ENCODE measurements at regions not wholly inside any gene's neighbourhood (a gene's known extent, or its start where the extent isn't known, plus 50 kb on each side); places are given as distances from the start of the nearest gene placed in this dataset.
"Not testable (repeated sequence)": the region's sequence is repeated elsewhere in the genome, so short reads cannot be mapped to it uniquely, and the experiment has no call there.

DNA sequence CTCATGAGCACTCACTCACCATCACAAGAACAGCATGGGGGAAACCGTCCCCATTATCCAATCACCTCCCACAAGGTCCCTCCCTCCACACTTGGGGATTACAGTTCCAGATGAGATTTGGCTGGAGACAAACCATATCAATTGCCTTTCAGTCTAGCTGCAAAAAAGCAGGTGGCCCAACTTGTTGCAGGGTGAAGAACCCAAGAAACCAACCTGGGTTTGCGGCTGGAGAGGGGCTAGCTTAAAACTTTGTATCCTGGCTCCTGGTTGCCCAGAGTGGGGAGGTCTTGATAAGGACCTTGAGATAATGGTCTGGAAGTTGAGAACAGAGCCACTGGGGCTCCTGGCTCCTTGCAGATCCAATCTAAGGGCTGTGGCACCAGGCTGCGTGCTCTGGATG lies 122.8 kb upstream of the PCBD1 start:
- TF ChIP-seq, protein P1, sequence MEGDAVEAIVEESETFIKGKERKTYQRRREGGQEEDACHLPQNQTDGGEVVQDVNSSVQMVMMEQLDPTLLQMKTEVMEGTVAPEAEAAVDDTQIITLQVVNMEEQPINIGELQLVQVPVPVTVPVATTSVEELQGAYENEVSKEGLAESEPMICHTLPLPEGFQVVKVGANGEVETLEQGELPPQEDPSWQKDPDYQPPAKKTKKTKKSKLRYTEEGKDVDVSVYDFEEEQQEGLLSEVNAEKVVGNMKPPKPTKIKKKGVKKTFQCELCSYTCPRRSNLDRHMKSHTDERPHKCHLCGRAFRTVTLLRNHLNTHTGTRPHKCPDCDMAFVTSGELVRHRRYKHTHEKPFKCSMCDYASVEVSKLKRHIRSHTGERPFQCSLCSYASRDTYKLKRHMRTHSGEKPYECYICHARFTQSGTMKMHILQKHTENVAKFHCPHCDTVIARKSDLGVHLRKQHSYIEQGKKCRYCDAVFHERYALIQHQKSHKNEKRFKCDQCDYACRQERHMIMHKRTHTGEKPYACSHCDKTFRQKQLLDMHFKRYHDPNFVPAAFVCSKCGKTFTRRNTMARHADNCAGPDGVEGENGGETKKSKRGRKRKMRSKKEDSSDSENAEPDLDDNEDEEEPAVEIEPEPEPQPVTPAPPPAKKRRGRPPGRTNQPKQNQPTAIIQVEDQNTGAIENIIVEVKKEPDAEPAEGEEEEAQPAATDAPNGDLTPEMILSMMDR (IDR thresholded peaks at IDR 0.05; ENCODE audit: insufficient read depth in 1 of 2, low read depth in 1 of 2, low read length in 1 of 2, severe bottlenecking in 1 of 2, unreplicated experiment in 1 of 2) = no peak
- intact Hi-C loops (cut with micrococcal nuclease; ENCODE audit: unreplicated experiment) = loop anchor here (2.0 kb wide), 1 partner anchor 198 kb away; no protein-coding TSS in a partner anchor
- POLR2A ChIA-PET = no interaction called here
- no peak for DNase-seq
- no peaks in the 10 kb centered on the region for H3K36me3 ChIP-seq (ENCODE audit: control insufficient read depth, insufficient read depth, low read length)
- Mint-ChIP-seq H3K4me1 (ENCODE audit: low read depth, unreplicated experiment) (no peaks in the 10 kb centered on the region), H3K27me3 (ENCODE audit: insufficient read depth, unreplicated experiment) (peaks cover 23% of the 10 kb centered on the region), H3K36me3 (ENCODE audit: insufficient read depth, unreplicated experiment) (no peaks in the 10 kb centered on the region), H3K27ac (ENCODE audit: unreplicated experiment) (no peak overlapping the region), H3K4me3 (ENCODE audit: unreplicated experiment) (no peak overlapping the region), H3K9me3 (ENCODE audit: unreplicated experiment) (no peaks in the 10 kb centered on the region)
- CTCF ChIA-PET = interaction anchor here (0.5 to 1.4 kb wide), 2 partner anchors 197 to 259 kb away, joined by 3 read pairs; no protein-coding TSS in a partner anchor
- H3K9me3 ChIP-seq = no peaks in the 10 kb centered on the region
- H3K27me3 ChIP-seq (replicated peaks; ENCODE audit: control insufficient read depth, insufficient read depth, low read length) = no peaks in the 10 kb centered on the region; the same call in 1 of the 2 replicates
- H3K4me3 ChIP-seq (ENCODE audit: low read depth, low read length) = no peak overlapping the region
- H3K4me1 ChIP-seq = no peaks in the 10 kb centered on the region
- no TSS peak for BruUV-seq (replicated peaks)

DNA sequence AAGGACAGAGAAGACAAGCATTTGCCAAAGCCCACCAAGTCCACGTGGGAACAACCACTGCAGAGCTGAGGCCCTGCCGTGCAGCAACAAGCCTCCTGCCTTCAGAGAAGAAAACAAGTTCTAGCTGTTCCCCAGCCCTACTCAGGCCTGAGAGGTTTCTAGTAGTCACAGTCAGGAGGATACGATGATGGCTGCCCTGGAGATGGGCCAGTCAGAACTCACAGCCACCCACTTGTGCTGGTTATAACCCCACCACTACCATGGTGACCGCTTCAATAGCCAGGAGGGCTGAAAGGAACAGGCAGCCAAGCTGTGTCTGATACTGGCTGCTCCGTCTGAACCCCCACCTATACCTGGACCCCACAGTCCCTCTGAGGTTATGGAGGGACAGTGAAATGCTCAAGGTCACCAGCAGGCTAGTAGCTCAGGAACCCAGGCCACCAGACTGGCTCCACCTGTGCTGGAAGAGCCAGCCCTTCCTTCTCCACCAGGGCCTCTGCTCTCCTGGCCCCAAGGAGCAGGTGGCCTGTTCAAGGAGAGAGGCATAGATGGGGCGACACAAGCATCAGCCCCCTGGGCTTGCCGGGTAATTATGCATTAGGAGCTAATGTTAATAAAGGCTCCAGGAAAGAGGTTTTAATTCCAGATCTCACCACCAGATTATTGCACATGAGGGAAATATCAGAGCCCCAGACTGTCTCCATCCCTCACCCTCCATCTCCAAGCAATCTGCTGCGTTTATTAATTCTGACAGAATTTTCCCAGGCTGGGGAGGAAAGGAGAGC lies 125.8 kb upstream of the PCBD1 start:
- TF ChIP-seq, protein P1 (IDR thresholded peaks at IDR 0.05; ENCODE audit: insufficient read depth in 1 of 2, low read depth in 1 of 2, low read length in 1 of 2, severe bottlenecking in 1 of 2, unreplicated experiment in 1 of 2) = no peak
- no peaks in the 10 kb centered on the region for H3K36me3 ChIP-seq (ENCODE audit: control insufficient read depth, insufficient read depth, low read length)
- Mint-ChIP-seq H3K9me3 (ENCODE audit: unreplicated experiment) (no peaks in the 10 kb centered on the region), H3K36me3 (ENCODE audit: insufficient read depth, unreplicated experiment) (no peaks in the 10 kb centered on the region), H3K27ac (ENCODE audit: unreplicated experiment) (no peak overlapping the region), H3K4me1 (ENCODE audit: low read depth, unreplicated experiment) (no peaks in the 10 kb centered on the region), H3K4me3 (ENCODE audit: unreplicated experiment) (no peak overlapping the region), H3K27me3 (ENCODE audit: insufficient read depth, unreplicated experiment) (peaks cover 37% of the 10 kb centered on the region)
- H3K4me3 ChIP-seq (ENCODE audit: low read depth, low read length) = no peak overlapping the region
- no peaks in the 10 kb centered on the region; the same call in 1 of the 2 replicates for H3K27me3 ChIP-seq (replicated peaks; ENCODE audit: control insufficient read depth, insufficient read depth, low read length)
- ChIA-PET CTCF (no interaction called here), POLR2A (interaction anchor here (0.6 kb wide), 1 partner anchor 521 kb away, joined by 3 read pairs; no protein-coding TSS in a partner anchor)
- DNase-seq = no peak
- BruUV-seq (replicated peaks) = no TSS peak
- intact Hi-C loops (cut with micrococcal nuclease; ENCODE audit: unreplicated experiment) = no loop called here
- no peaks in the 10 kb centered on the region for H3K9me3 ChIP-seq
- H3K4me1 ChIP-seq = no peaks in the 10 kb centered on the region

DNA sequence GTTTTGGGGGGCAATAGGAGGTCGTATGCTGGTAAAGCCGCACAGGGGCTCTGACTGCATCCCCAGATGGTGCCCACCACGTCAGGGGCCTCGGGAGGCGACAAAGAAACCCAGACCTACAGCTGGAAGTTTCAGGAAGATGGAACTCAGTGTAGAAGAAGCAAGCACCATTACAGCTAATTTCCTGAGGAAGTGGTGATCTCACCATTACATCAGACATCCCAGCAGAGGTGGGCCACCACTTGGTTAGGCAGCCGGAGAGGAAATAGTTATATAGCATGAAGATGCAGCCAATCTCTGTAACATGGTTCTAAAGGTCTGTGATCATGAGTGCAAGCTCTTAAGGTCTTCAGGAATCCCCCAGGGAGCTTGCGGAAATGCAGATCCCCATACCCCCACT lies 127.3 kb upstream of the PCBD1 start:
- intact Hi-C loops (cut with micrococcal nuclease; ENCODE audit: unreplicated experiment) = no loop called here
- H3K27me3 Mint-ChIP-seq (ENCODE audit: insufficient read depth, unreplicated experiment) = peaks cover 37% of the 10 kb centered on the region
- Histone ChIP-seq H3K4me3 (ENCODE audit: low read depth, low read length) (no peak overlapping the region), H3K36me3 (ENCODE audit: control insufficient read depth, insufficient read depth, low read length) (no peaks in the 10 kb centered on the region), H3K27me3 (replicated peaks; ENCODE audit: control insufficient read depth, insufficient read depth, low read length) (no peaks in the 10 kb centered on the region; the same call in 1 of the 2 replicates), H3K4me1 (no peaks in the 10 kb centered on the region), H3K9me3 (no peaks in the 10 kb centered on the region)
- H3K36me3 Mint-ChIP-seq (ENCODE audit: insufficient read depth, unreplicated experiment) = no peaks in the 10 kb centered on the region
- H3K27ac Mint-ChIP-seq (ENCODE audit: unreplicated experiment) = no peak overlapping the region
- H3K4me3 Mint-ChIP-seq (ENCODE audit: unreplicated experiment) = no peak overlapping the region
- ChIA-PET POLR2A (no interaction called here), CTCF (no interaction called here)
- TF ChIP-seq, protein P1 (IDR thresholded peaks at IDR 0.05; ENCODE audit: insufficient read depth in 1 of 2, low read depth in 1 of 2, low read length in 1 of 2, severe bottlenecking in 1 of 2, unreplicated experiment in 1 of 2) = no peak
- H3K4me1 Mint-ChIP-seq (ENCODE audit: low read depth, unreplicated experiment) = no peaks in the 10 kb centered on the region
- DNase-seq = no peak
- no peaks in the 10 kb centered on the region for H3K9me3 Mint-ChIP-seq (ENCODE audit: unreplicated experiment)
- BruUV-seq (replicated peaks) = no TSS peak

DNA sequence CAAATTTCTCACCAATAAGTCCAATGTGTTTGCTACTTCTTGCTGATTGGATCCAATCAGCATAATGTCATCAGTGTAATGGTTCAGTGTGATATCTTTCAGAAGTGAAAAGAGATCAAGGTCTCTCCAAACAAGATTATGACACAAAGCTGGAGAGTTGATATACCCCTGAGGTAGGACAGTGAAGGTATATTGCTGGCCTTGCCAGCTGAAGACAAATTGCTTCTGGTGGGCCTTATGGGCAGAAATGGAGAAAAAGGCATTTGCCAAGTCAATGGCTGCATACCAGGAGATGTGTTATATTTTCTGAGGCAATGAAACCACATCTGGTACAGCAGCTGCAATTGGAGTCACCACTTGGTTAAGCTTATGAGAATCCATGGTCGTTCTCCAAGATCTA lies 131.7 kb upstream of the PCBD1 start:
- H3K9me3 ChIP-seq; H3K27ac Mint-ChIP-seq (ENCODE audit: unreplicated experiment); POLR2A ChIA-PET; H3K4me3 ChIP-seq (ENCODE audit: low read depth, low read length); H3K4me1 ChIP-seq; intact Hi-C loops (cut with micrococcal nuclease; ENCODE audit: unreplicated experiment); H3K36me3 ChIP-seq (ENCODE audit: control insufficient read depth, insufficient read depth, low read length); BruUV-seq (replicated peaks); CTCF ChIA-PET; DNase-seq; H3K36me3 Mint-ChIP-seq (ENCODE audit: insufficient read depth, unreplicated experiment); H3K4me3 Mint-ChIP-seq (ENCODE audit: unreplicated experiment); H3K4me1 Mint-ChIP-seq (ENCODE audit: low read depth, unreplicated experiment); H3K27me3 ChIP-seq (replicated peaks; ENCODE audit: control insufficient read depth, insufficient read depth, low read length); H3K9me3 Mint-ChIP-seq (ENCODE audit: unreplicated experiment): not testable (repeated sequence)
- peaks cover 24% of the 10 kb centered on the region for H3K27me3 Mint-ChIP-seq (ENCODE audit: insufficient read depth, unreplicated experiment)

Data from Caco-2 (cell line).